ENCODE measurements at regions not wholly inside any gene's neighbourhood (a gene's known extent, or its start where the extent isn't known, plus 50 kb on each side); places are given as distances from the start of the nearest gene placed in this dataset.
"Not testable (repeated sequence)": the region's sequence is repeated elsewhere in the genome, so short reads cannot be mapped to it uniquely, and the experiment has no call there.

DNA sequence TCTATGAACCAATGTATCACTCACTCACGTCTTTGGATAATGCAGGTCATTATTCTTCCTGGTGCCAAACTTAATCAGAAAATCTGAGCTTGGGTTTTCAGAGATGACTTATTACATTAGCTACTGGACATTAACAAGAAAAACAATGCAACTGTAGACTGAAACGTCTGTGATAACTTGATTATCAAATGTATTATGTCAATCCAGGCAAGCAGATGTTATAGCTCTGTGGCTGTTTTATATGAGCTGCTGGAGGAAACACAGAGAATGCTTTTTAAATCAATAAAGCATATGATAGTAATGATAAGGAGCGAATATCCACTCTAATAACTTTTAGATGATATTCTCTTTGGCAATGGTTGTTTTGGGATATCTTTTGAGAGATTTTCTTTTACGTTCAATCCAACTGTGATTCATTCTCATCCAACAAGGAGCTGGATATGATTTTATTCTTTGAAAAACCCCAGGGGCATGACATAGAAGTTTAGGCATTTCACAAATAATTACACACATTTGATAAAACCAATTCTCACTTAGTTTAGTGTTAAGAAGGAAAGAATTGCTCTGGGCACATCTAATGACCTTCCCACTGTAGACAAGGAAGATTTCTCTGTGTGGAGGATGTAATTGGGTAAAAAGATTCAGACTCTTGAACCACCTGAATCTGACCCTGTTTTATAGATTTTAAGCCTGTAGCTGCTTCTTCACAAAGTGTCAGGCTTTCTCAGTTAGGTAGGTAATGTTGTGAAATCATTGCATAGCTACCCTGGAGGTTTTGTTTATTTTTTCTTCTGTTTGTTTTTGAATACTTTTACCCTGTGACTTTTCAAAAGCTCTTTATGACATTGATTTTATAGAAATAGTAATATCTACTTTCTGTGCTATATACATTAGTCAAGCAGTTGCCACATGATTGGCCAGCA is 1124.7 kb downstream of the DNAJB9 start:
- no peak for ATAC-seq (replicated peaks in 6 of 8)
- H3K27ac ChIP-seq: no peak overlapping the region
- in situ Hi-C loops (cut with MboI; ENCODE audit: low pct_unique_long_range_greater_than_20kb in 2 of 9, low sequenced_read_pairs in 9 of 9, unreplicated experiment in 9 of 9): no loop called here
- H3K4me3 ChIP-seq: no peak overlapping the region
- WGBS, 10 experiments: 0 to 100% (median 51%) methylated on average over 1 to 4 of the region's 4 CpGs
- no peaks in the 10 kb centered on the region for H3K4me1 ChIP-seq (replicated peaks in 1 of 2)

GRCh38 chr7:109695419-109695818 is 1125.7 kb downstream of the DNAJB9 start:
- Histone ChIP-seq H3K27ac (no peak overlapping the region), H3K4me3 (no peak overlapping the region), H3K4me1 (replicated peaks in 1 of 2) (no peaks in the 10 kb centered on the region)
- in situ Hi-C loops (cut with MboI; ENCODE audit: low pct_unique_long_range_greater_than_20kb in 2 of 9, low sequenced_read_pairs in 9 of 9, unreplicated experiment in 9 of 9): no loop called here
- ATAC-seq (replicated peaks in 6 of 8): no peak

DNA sequence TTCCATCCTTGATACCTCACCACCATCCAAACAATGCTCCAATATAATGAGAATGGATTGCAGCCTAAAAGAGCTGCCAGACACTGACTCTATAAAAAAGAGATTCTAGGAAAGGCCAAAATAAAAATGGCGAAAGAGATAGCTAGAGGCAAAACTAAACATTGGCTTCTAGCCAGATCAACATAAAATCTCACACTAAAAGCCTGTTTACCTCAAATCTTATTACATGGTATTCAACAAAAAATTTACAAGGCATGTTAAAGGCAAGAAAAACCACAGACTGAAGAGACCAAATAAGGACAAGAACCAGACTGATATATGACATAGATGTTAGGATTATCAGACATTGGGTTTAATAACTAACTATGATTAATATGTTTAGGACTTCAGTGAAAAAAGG is 1127.0 kb downstream of the DNAJB9 start:
- Histone ChIP-seq H3K4me1 (replicated peaks in 1 of 2) (no peaks in the 10 kb centered on the region), H3K27ac (no peak overlapping the region), H3K4me3 (no peak overlapping the region)
- in situ Hi-C loops (cut with MboI; ENCODE audit: low pct_unique_long_range_greater_than_20kb in 2 of 9, low sequenced_read_pairs in 9 of 9, unreplicated experiment in 9 of 9): no loop called here
- ATAC-seq (replicated peaks in 6 of 8): no peak
- 0 to 100% (median 75%) methylated on average over 1 of the region's 1 CpG; no CpG with 5 or more reads in 1 of the 10 experiments for WGBS, 10 experiments

GRCh38 chr7:109699661-109700060 is 1130.0 kb downstream of the DNAJB9 start:
- no peak overlapping the region for H3K27ac ChIP-seq
- WGBS, 10 experiments: 0 to 100% (median 80%) methylated on average over 1 to 3 of the region's 3 CpGs
- in situ Hi-C loops (cut with MboI; ENCODE audit: low pct_unique_long_range_greater_than_20kb in 2 of 9, low sequenced_read_pairs in 9 of 9, unreplicated experiment in 9 of 9): no loop called here
- no peaks in the 10 kb centered on the region for H3K4me1 ChIP-seq (replicated peaks in 1 of 2)
- no peak for ATAC-seq (replicated peaks in 6 of 8)
- H3K4me3 ChIP-seq: no peak overlapping the region

DNA sequence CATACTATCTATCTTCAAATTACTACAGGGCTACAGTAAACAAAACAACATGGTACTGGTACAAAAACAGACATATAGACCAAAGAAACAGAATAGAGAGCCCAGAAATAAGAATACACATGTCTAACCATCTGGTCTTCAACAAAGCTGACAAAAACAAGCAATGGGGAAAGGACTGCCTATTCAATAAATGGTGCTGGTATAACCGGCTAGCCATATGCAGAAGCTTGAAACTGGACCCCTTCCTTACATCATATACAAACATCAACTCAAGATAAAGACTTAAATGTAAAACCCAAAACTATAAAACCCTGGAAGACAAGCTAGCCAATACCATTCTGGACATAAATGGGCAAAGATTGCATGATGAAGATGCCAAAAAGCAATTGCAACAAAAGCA is 1143.7 kb downstream of the DNAJB9 start:
- H3K4me3 ChIP-seq: no peak overlapping the region
- WGBS, 10 experiments: 0 to 100% (median 75%) methylated on average over 1 of the region's 1 CpG; no CpG with 5 or more reads in 1 of the 10 experiments
- peaks cover 0 to 3% of the 10 kb centered on the region in 2 donors for H3K4me1 ChIP-seq (replicated peaks in 1 of 2)
- no peak for ATAC-seq (replicated peaks in 6 of 8)
- H3K27ac ChIP-seq: no peak overlapping the region
- in situ Hi-C loops (cut with MboI; ENCODE audit: low pct_unique_long_range_greater_than_20kb in 2 of 9, low sequenced_read_pairs in 9 of 9, unreplicated experiment in 9 of 9): no loop called here

DNA sequence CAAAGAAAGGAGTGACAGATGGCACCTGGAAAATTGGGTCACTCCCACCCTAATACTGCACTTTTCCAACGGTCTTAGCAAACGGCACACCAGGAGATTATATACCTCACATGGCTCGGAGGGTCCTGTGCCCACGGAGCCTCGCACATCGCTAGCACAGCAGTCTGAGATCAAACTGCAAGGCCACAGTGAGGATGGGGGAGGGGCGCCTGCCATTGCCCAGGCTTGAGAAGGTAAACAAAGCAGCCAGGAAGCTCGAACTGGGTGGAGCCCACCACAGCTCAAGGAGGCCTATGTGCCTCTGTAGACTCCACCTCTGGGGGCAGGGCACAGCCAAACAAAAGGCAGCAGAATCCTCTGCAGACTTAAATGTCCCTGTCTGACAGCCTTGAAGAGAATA is 1149.7 kb downstream of the DNAJB9 start:
- H3K4me3 ChIP-seq; ATAC-seq (replicated peaks in 6 of 8); in situ Hi-C loops (cut with MboI; ENCODE audit: low pct_unique_long_range_greater_than_20kb in 2 of 9, low sequenced_read_pairs in 9 of 9, unreplicated experiment in 9 of 9); H3K27ac ChIP-seq; H3K4me1 ChIP-seq (replicated peaks in 1 of 2): not testable (repeated sequence)
- 10 to 91% (median 69%) methylated on average over 1 to 8 of the region's 8 CpGs; no CpG with 5 or more reads in 4 of the 10 experiments for WGBS, 10 experiments

DNA sequence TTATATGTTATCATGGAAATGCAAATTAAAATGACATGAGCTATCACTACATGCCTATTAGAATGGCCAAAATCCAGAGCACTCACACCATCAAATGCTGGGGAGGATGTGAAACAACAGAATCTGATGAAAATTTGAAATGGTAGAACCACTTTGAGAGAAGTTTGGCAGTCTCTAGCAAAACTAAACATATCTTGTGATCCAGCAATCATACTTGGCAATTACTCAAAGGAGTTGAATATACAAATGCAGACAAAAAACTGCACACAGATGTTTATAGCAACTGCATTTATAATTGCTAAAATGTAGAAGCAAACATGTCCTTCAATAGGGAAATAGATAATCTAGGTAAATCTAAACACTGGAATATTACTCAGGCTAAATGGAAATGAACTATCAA is 1164.9 kb downstream of the DNAJB9 start:
- H3K27ac ChIP-seq: no peak overlapping the region
- in situ Hi-C loops (cut with MboI; ENCODE audit: low pct_unique_long_range_greater_than_20kb in 2 of 9, low sequenced_read_pairs in 9 of 9, unreplicated experiment in 9 of 9): no loop called here
- H3K4me1 ChIP-seq (replicated peaks in 1 of 2): no peaks in the 10 kb centered on the region
- no peak overlapping the region for H3K4me3 ChIP-seq
- ATAC-seq (replicated peaks in 6 of 8): no peak

GRCh38 chr7:109735881-109736280 is 1166.2 kb downstream of the DNAJB9 start:
- no peak overlapping the region for H3K4me3 ChIP-seq
- in situ Hi-C loops (cut with MboI; ENCODE audit: low pct_unique_long_range_greater_than_20kb in 2 of 9, low sequenced_read_pairs in 9 of 9, unreplicated experiment in 9 of 9): no loop called here
- ATAC-seq (replicated peaks in 6 of 8): peak in 3 of 8 experiments; percentile 51 to 69 (median 56)
- no peak overlapping the region for H3K27ac ChIP-seq
- WGBS, 10 experiments: 0 to 100% (median 70%) methylated on average over 1 to 5 of the region's 5 CpGs; no CpG with 5 or more reads in 3 of the 10 experiments
- no peaks in the 10 kb centered on the region for H3K4me1 ChIP-seq (replicated peaks in 1 of 2)

DNA sequence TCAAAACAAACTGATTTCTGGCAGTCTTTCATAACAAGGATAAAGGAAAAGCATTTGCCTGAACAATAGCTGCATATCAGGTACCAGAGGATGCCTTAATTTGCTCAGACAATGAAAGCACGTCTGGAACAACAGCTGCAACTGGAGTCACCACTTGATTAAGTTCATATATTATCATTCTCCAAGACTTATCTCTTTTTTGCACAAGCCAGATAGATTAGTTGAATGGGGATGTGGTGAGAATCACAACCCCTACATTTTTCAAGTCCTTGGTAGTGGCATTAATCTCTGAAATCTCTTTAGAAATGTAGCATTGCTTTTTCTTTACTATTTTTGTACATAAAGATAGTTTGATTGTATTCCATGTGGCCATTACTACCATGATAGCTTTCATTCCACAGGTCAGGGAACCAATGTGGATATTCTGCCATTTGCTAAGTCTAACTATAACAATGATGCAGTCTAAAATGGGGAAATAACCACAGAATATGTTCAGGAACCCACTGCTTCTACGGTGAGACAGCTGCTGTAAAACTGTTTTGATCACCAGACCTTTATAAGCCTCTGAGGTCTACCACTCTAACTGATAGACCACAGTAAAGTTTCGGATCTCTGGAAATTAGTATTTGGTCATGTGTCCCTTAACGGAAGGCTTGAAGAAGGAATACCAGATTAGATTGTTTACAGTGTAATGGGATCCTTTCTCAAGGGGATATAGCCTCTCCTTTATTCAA is 1176.2 kb downstream of the DNAJB9 start:
- no peak overlapping the region for H3K27ac ChIP-seq
- H3K4me3 ChIP-seq: no peak overlapping the region
- no peaks in the 10 kb centered on the region for H3K4me1 ChIP-seq (replicated peaks in 1 of 2)
- 0 to 100% (median 63%) methylated on average over 1 to 4 of the region's 4 CpGs; no CpG with 5 or more reads in 1 of the 10 experiments for WGBS, 10 experiments
- no peak for ATAC-seq (replicated peaks in 6 of 8)
- in situ Hi-C loops (cut with MboI; ENCODE audit: low pct_unique_long_range_greater_than_20kb in 2 of 9, low sequenced_read_pairs in 9 of 9, unreplicated experiment in 9 of 9): no loop called here

GRCh38 chr7:109751241-109751640 is 1181.6 kb downstream of the DNAJB9 start:
- ATAC-seq (replicated peaks in 6 of 8): peak in 1 of 8 experiments; percentile 41
- in situ Hi-C loops (cut with MboI; ENCODE audit: low pct_unique_long_range_greater_than_20kb in 2 of 9, low sequenced_read_pairs in 9 of 9, unreplicated experiment in 9 of 9): no loop called here
- WGBS, 10 experiments: 43 to 92% (median 79%) methylated on average over 1 to 4 of the region's 4 CpGs; no CpG with 5 or more reads in 2 of the 10 experiments
- no peaks in the 10 kb centered on the region for H3K4me1 ChIP-seq (replicated peaks in 1 of 2)
- H3K27ac ChIP-seq: no peak overlapping the region
- no peak overlapping the region for H3K4me3 ChIP-seq

- whole genome bisulfite sequencing, 10 experiments: 20 to 90% (median 60%) methylated on average over 1 to 4 of the region's 4 CpGs
- in situ Hi-C loops (cut with MboI; ENCODE audit: low pct_unique_long_range_greater_than_20kb in 2 of 9, low sequenced_read_pairs in 9 of 9, unreplicated experiment in 9 of 9): no loop called here
Observed at GRCh38 chr7:109752068-109752467, 1182.4 kb downstream of the DNAJB9 start.

DNA sequence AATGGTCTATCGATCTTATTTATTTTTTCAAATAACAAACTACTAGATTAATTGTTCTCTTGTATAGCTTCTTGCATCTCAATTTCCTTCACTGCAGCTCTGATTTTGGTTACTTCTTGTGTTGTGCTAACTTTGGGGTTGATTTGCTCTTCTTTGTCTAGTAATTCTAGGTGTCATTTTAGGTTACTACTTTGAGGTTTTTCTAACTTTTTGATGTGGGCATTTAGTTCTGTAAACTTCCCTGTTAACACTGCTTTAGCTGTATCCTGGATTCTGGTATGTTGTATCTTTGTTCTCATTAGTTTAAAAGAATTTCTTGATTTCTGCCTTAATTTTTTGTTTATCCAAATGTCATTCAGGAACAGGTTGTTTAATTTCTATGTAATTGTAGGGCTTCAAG is 1188.0 kb downstream of the DNAJB9 start:
- Histone ChIP-seq H3K4me1 (replicated peaks in 1 of 2) (no peaks in the 10 kb centered on the region), H3K27ac (no peak overlapping the region), H3K4me3 (no peak overlapping the region)
- in situ Hi-C loops (cut with MboI; ENCODE audit: low pct_unique_long_range_greater_than_20kb in 2 of 9, low sequenced_read_pairs in 9 of 9, unreplicated experiment in 9 of 9): no loop called here
- 5 to 100% (median 74%) methylated on average over 1 of the region's 1 CpG; no CpG with 5 or more reads in 1 of the 10 experiments for WGBS, 10 experiments
- no peak for ATAC-seq (replicated peaks in 6 of 8)

More at GRCh38 chr7:109752068-109752467, 1182.4 kb downstream of the DNAJB9 start:
- Histone ChIP-seq H3K4me3 (no peak overlapping the region), H3K4me1 (replicated peaks in 1 of 2) (no peaks in the 10 kb centered on the region), H3K27ac (no peak overlapping the region)
- ATAC-seq (replicated peaks in 6 of 8): no peak

- Histone ChIP-seq H3K4me3 (no peak overlapping the region), H3K27ac (no peak overlapping the region), H3K4me1 (replicated peaks in 1 of 2) (no peaks in the 10 kb centered on the region)
- in situ Hi-C loops (cut with MboI; ENCODE audit: low pct_unique_long_range_greater_than_20kb in 2 of 9, low sequenced_read_pairs in 9 of 9, unreplicated experiment in 9 of 9): no loop called here
- ATAC-seq (replicated peaks in 6 of 8): no peak
- WGBS, 10 experiments: 0 to 94% (median 62%) methylated on average over 2 to 3 of the region's 3 CpGs; no CpG with 5 or more reads in 2 of the 10 experiments
Observed at GRCh38 chr7:109763611-109764010, 1193.9 kb downstream of the DNAJB9 start.
